Thyroid gland (tissue), 4 donors: ENCODE measurements at regions not wholly inside any gene's neighbourhood (a gene's known extent, or its start where the extent isn't known, plus 50 kb on each side); places are given as distances from the start of the nearest gene placed in this dataset.

ENCODE experiments used
- DNase-seq, 2 donors: peaks; one replicate each; pipeline ENCODE4 v3.0.0-alpha.2; 2019
- H3K27ac ChIP-seq, 3 donors: fragments of 200-600 bp; sonication (generic); 1 replicate in 2 of 3; 2 replicates in 1 of 3; pipeline ENCODE4 v1.5.1; 2016 to 2019; ENCODE audit warnings: mild to moderate bottlenecking in 1 of 3, moderate library complexity in 1 of 3
- H3K27me3 ChIP-seq: fragments of 200-600 bp; sonication (generic); one replicate; pipeline ENCODE4 v1.5.1; 2019
- H3K36me3 ChIP-seq, 2 donors: fragments of 200-600 bp; sonication (generic); one replicate each; pipeline ENCODE4 v1.5.1; 2016 to 2019
- H3K4me1 ChIP-seq, 2 donors: fragments of 200-600 bp; sonication (generic); one replicate each; pipeline ENCODE4 v1.5.1; 2017 to 2019
- H3K4me3 ChIP-seq, 3 donors: fragments of 200-600 bp; sonication (generic); replicated peaks in 1 of 3; 1 replicate in 2 of 3; 2 replicates in 1 of 3; pipeline ENCODE4 v1.5.1; 2016; ENCODE audit warnings: mild to moderate bottlenecking in 1 of 3
- H3K9me3 ChIP-seq: fragments of 200-600 bp; sonication (generic); one replicate; pipeline ENCODE4 v1.5.1; 2017
- CTCF ChIP-seq, 6 experiments: fragments of 200-600 bp in 3 of 6; fragments of 450-650 bp in 3 of 6; sonication (generic) in 3 of 6; IDR thresholded peaks; one replicate each; pipeline ENCODE4 v1.5.1; 2016 to 2019; ENCODE audit warnings: antibody characterized with exemption in 6 of 6, mild to moderate bottlenecking in 2 of 6, inconsistent platforms in 1 of 6, moderate library complexity in 1 of 6
- POLR2A ChIP-seq, 2 donors: fragments of 450-650 bp; IDR thresholded peaks; one replicate each; pipeline ENCODE4 v1.6.1; 2017; ENCODE audit warnings: antibody characterized with exemption in 2 of 2, mild to moderate bottlenecking in 2 of 2, moderate library complexity in 1 of 2
- WGBS, 2 donors: methylation state at CpG; one replicate each; pipeline ENCODE4 v1.1.5; 2017; 5-methylcytosine and 5-hydroxymethylcytosine counted together
- intact Hi-C: fragments of 100-400 bp; cut with DNase I; formaldehyde crosslinking; loops from one replicate; pipeline ENCODE4 v1.15.1; 2023

GRCh38 chr11:45398325-45398724 is 112.2 kb upstream of the SYT13 start:
- H3K4me1 ChIP-seq = no peaks in the 10 kb centered on the region
- no peak overlapping the region for H3K27ac ChIP-seq
- H3K4me3 ChIP-seq = no peak overlapping the region
- no peaks in the 10 kb centered on the region for H3K9me3 ChIP-seq
- H3K27me3 ChIP-seq = no peaks in the 10 kb centered on the region
- H3K36me3 ChIP-seq = no peaks in the 10 kb centered on the region
- no peak for DNase-seq
- 92 to 96% methylated on average over 8 of the region's 8 CpGs for WGBS, 2 donors
- intact Hi-C loops = no loop called here
- TF ChIP-seq CTCF (IDR thresholded peaks at IDR 0.05) = no peak
- TF ChIP-seq POLR2A (IDR thresholded peaks at IDR 0.05) = no peak

DNA sequence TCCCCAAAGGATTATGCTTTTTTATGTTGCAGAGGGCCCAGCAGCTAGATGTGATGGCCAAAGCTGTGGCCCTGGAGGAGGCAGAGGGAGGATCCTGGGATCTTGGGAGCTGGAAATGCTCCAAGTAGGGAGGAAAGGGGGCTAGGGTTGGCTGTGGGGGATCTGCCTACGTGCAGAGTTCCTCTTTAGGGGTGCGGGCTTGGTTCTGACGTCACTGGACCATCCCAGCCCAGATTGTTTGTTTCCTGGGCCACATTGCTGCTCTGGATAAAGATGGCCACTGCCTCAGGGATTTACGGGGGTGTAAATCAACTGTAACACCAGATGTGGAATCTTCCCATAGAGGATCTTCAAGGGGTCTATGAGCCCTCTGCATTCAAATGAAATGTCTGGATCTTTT is 110.3 kb upstream of the SYT13 start:
- no peak overlapping the region for H3K27ac ChIP-seq
- no peak for TF ChIP-seq CTCF (IDR thresholded peaks at IDR 0.05)
- no peak for TF ChIP-seq POLR2A (IDR thresholded peaks at IDR 0.05)
- intact Hi-C loops = no loop called here
- no peak for DNase-seq
- no peaks in the 10 kb centered on the region for H3K9me3 ChIP-seq
- no peaks in the 10 kb centered on the region for H3K36me3 ChIP-seq
- no peaks in the 10 kb centered on the region for H3K27me3 ChIP-seq
- H3K4me3 ChIP-seq = no peak overlapping the region
- no peaks in the 10 kb centered on the region for H3K4me1 ChIP-seq
- 68% methylated on average over 4 of the region's 4 CpGs for WGBS, 2 donors

DNA sequence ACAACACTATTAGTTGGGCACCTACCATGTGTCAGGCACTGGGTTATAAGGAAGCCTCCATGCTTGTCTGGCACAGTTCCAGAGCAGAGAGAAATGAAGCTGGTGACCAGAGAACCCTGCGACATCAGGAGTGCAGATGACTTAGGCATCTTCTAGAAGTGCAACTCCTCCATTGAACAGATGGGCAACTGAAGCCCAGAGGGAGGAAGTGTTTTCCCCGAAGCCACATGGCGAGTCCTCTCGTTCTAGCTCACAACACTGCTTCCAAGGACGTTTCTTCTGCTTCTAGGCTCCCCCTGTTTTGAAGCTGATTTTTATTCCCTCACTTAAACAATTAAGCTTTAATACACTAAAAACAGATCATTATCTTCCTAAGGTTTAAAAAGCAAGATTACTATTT is 109.8 kb upstream of the SYT13 start:
- no peak overlapping the region for H3K27ac ChIP-seq
- 78 to 80% methylated on average over 5 of the region's 5 CpGs for WGBS, 2 donors
- intact Hi-C loops = no loop called here
- H3K36me3 ChIP-seq = no peaks in the 10 kb centered on the region
- H3K4me3 ChIP-seq = no peak overlapping the region
- no peak for DNase-seq
- TF ChIP-seq POLR2A (IDR thresholded peaks at IDR 0.05) = no peak
- no peak for TF ChIP-seq CTCF (IDR thresholded peaks at IDR 0.05)
- no peaks in the 10 kb centered on the region for H3K9me3 ChIP-seq
- H3K4me1 ChIP-seq = no peaks in the 10 kb centered on the region
- H3K27me3 ChIP-seq = no peaks in the 10 kb centered on the region

GRCh38 chr11:45395421-45395820 is 109.3 kb upstream of the SYT13 start:
- no peak for DNase-seq
- TF ChIP-seq POLR2A (IDR thresholded peaks at IDR 0.05) = no peak
- Histone ChIP-seq H3K4me1 (no peaks in the 10 kb centered on the region), H3K9me3 (no peaks in the 10 kb centered on the region), H3K27ac (no peak overlapping the region), H3K36me3 (no peaks in the 10 kb centered on the region), H3K27me3 (no peaks in the 10 kb centered on the region), H3K4me3 (no peak overlapping the region)
- intact Hi-C loops = no loop called here
- whole genome bisulfite sequencing, 2 donors = 97 to 99% methylated on average over 6 of the region's 6 CpGs

GRCh38 chr11:45394294-45395085 is 108.3 kb upstream of the SYT13 start:
- intact Hi-C loops = no loop called here
- no peaks in the 10 kb centered on the region for H3K9me3 ChIP-seq

More at GRCh38 chr11:45394294-45395085, 108.3 kb upstream of the SYT13 start:
- Histone ChIP-seq H3K4me3 (no peak overlapping the region), H3K36me3 (no peaks in the 10 kb centered on the region), H3K27ac (no peak overlapping the region), H3K27me3 (no peaks in the 10 kb centered on the region), H3K4me1 (no peaks in the 10 kb centered on the region)
- TF ChIP-seq CTCF (IDR thresholded peaks at IDR 0.05) = no peak
- TF ChIP-seq POLR2A (IDR thresholded peaks at IDR 0.05) = no peak
- no peak for DNase-seq
- WGBS, 2 donors = 77 to 80% methylated on average over 8 of the region's 8 CpGs
